Lower leg skin (tissue), 3 donors: ENCODE measurements at regions not wholly inside any gene's neighbourhood (a gene's known extent, or its start where the extent isn't known, plus 50 kb on each side); places are given as distances from the start of the nearest gene placed in this dataset.

Experiments
- CTCF ChIP-seq, 3 donors: fragments of 450-650 bp; IDR thresholded peaks; one replicate each; pipeline ENCODE4 v1.5.1; 2016; ENCODE audit warnings: antibody characterized with exemption in 3 of 3, mild to moderate bottlenecking in 3 of 3, moderate library complexity in 2 of 3
- POLR2A ChIP-seq, 2 donors: fragments of 450-650 bp; IDR thresholded peaks; one replicate each; pipeline ENCODE4 v1.6.1; 2016 to 2017; ENCODE audit warnings: antibody characterized with exemption in 2 of 2, mild to moderate bottlenecking in 1 of 2, moderate library complexity in 1 of 2

- TF ChIP-seq CTCF (IDR thresholded peaks at IDR 0.05): no peak
- no peak for TF ChIP-seq POLR2A (IDR thresholded peaks at IDR 0.05)
Measured at GRCh38 chr1:73820843-73821242, 377.1 kb downstream of the LRRIQ3 start.
